HepG2 (cell line): ENCODE measurements at regions not wholly inside any gene's neighbourhood (a gene's known extent, or its start where the extent isn't known, plus 50 kb on each side); places are given as distances from the start of the nearest gene placed in this dataset.

Experiments
- ATAC-seq: fragments of 200-7000 bp; cut with Tn5 transposase; 3 replicates; pipeline ENCODE4 v1.9.1; 2020; ENCODE audit warnings: mild to moderate bottlenecking, moderate library complexity
- BruUV-seq: library from RNA; stranded (reverse); fragments of 400-500 nt; replicated peaks from 2 replicates; lab custom pipeline; 2021; lab: Mats Ljungman, UMichigan
- CTCF ChIA-PET: fragments of 300-600 bp; formaldehyde crosslinking; extraction: SDS; loops from one replicate; lab custom pipeline; 2021; ENCODE audit warnings: low total read pairs, inconsistent platforms, low intra/inter-chr PET ratio; lab: Yijun Ruan, JAX
- POLR2A ChIA-PET: fragments of 350-600 bp; sonication (Branson Sonifier 250); formaldehyde crosslinking; loops from one replicate; lab custom pipeline; 2020; ENCODE audit warnings: antibody characterized with exemption, inconsistent platforms; lab: Yijun Ruan, JAX
- DNase-seq: peaks from one replicate; pipeline ENCODE4 v3.0.0-alpha.2; 2015; ENCODE audit warnings: low spot score
- FAIRE-seq: peaks from 3 replicates; lab custom pipeline; 2011; peaks lifted over from hg19 to GRCh38; lab: Jason Lieb, UNC
- H2AFZ ChIP-seq: one replicate; pipeline ENCODE4 v1.6.1; 2011; ENCODE audit warnings: low read length, inconsistent platforms
- H3K27ac ChIP-seq: fragments of 300-600 bp; 3 replicates; pipeline ENCODE4 v1.8.0; 2011; ENCODE audit warnings: mixed run types, mild to moderate bottlenecking, mixed read lengths, low read length, inconsistent platforms; ENCODE audit not compliant: insufficient read depth; ENCODE audit errors: extremely low read length
- H3K27me3 ChIP-seq, 2 experiments: fragments of 200-600 bp in 1 of 2; 2 replicates in 1 of 2; 3 replicates in 1 of 2; pipeline versions ENCODE4 v1.6.0 to v1.8.0; 2011; ENCODE audit warnings: low read length in 2 of 2, mild to moderate bottlenecking in 2 of 2, moderate library complexity in 2 of 2, inconsistent platforms in 1 of 2; ENCODE audit not compliant: insufficient read depth in 2 of 2, control insufficient read depth in 1 of 2
- H3K36me3 ChIP-seq, 2 experiments: fragments of 200-600 bp in 1 of 2; replicated peaks in 1 of 2; 2 replicates in 1 of 2; 3 replicates in 1 of 2; pipeline versions ENCODE4 v1.5.1 to v1.8.0; 2011; ENCODE audit warnings: low read length in 2 of 2, inconsistent platforms in 1 of 2; ENCODE audit not compliant: insufficient read depth in 2 of 2, control insufficient read depth in 1 of 2
- H3K4me1 ChIP-seq: 2 replicates; pipeline ENCODE4 v1.5.1; 2012; ENCODE audit warnings: low read length, inconsistent platforms; ENCODE audit not compliant: insufficient read depth
- H3K4me2 ChIP-seq: 2 replicates; pipeline ENCODE4 v1.6.0; 2011; ENCODE audit warnings: low read depth, low read length, inconsistent platforms
- H3K4me3 ChIP-seq, 3 experiments: fragments of 200-600 bp in 1 of 3; sonication (generic), shearing (Covaris generic) in 1 of 3; replicated peaks in 1 of 3; 2 replicates each; pipeline ENCODE4 v1.5.1; 2011 to 2016; ENCODE audit warnings: low read length in 3 of 3, inconsistent platforms in 2 of 3, low read depth in 2 of 3, mild to moderate bottlenecking in 2 of 3, control low read depth in 1 of 3, mixed read lengths in 1 of 3; ENCODE audit not compliant: insufficient read depth in 1 of 3
- H3K79me2 ChIP-seq: one replicate; pipeline ENCODE4 v1.6.1; 2011; ENCODE audit warnings: low read length, inconsistent platforms; ENCODE audit not compliant: insufficient read depth
- H3K9ac ChIP-seq: 2 replicates; pipeline ENCODE4 v1.6.0; 2011; ENCODE audit warnings: mild to moderate bottlenecking, low read depth, low read length, inconsistent platforms; ENCODE audit not compliant: insufficient read depth
- H3K9me3 ChIP-seq: 2 replicates; pipeline ENCODE4 v1.5.1; 2012; ENCODE audit warnings: mild to moderate bottlenecking, low read length
- H4K20me1 ChIP-seq: 2 replicates; pipeline ENCODE4 v1.6.0; 2011; ENCODE audit warnings: inconsistent platforms, mild to moderate bottlenecking, low read length, moderate library complexity; ENCODE audit not compliant: insufficient read depth
- CERS6 ChIP-seq: sonication (generic); formaldehyde crosslinking; IDR thresholded peaks from 2 replicates; pipeline ENCODE4 v1.5.0; 2020; ENCODE audit warnings: missing genetic modification reagents
- EEA1 ChIP-seq: sonication (generic); formaldehyde crosslinking; IDR thresholded peaks from 2 replicates; pipeline ENCODE4 v1.5.1; 2020; ENCODE audit warnings: mild to moderate bottlenecking, missing genetic modification reagents, borderline replicate concordance
- POGZ ChIP-seq: sonication (generic); formaldehyde crosslinking; IDR thresholded peaks from 2 replicates; pipeline ENCODE4 v1.4.0; 2020; ENCODE audit warnings: mild to moderate bottlenecking, missing genetic modification reagents
- ZMYM4 ChIP-seq: sonication (generic); formaldehyde crosslinking; IDR thresholded peaks from 2 replicates; pipeline ENCODE4 v1.8.1; 2023; ENCODE audit warnings: mild to moderate bottlenecking, missing genetic modification reagents
- WGBS: methylation state at CpG from one replicate; pipeline ENCODE4 v1.1.6; 2017; ENCODE audit warnings: low lambda C conversion rate; 5-methylcytosine and 5-hydroxymethylcytosine counted together
- in situ Hi-C: cut with HindIII; loops from 2 replicates; pipeline ENCODE4 v1.10.0; 2017; ENCODE audit warnings: low pct_unique_long_range_greater_than_20kb; ENCODE audit not compliant: extremely low pct_ligation_motif_present
- intact Hi-C: fragments of 100-400 bp; cut with micrococcal nuclease; formaldehyde crosslinking; loops from one replicate; pipeline ENCODE4 v1.10.0; 2022; ENCODE audit not compliant: unreplicated experiment

DNA sequence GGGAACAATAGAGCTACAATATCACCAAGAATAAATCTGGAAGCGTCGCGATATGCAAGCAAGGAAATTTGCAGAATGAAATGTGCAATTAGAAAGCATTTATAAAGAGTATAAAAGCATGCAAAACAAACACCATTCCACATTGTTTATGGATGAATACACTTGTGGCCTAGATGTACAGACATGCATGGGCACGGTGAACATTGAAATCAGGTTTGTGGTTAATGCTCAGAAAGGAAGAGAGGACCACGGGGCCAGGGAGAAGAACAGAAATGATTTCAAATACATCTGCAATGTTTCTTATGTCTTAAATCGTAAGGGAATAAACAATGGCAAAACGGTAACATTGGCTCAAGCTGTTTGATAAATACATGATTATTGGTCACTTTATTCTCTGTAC is 235.9 kb downstream of the FOXL1 start:
- intact Hi-C loops (no loop called here), in situ Hi-C loops (no loop called here)
- no peak overlapping the region for H3K9ac ChIP-seq
- no peaks in the 10 kb centered on the region for H3K36me3 ChIP-seq
- H2AFZ ChIP-seq = no peak overlapping the region
- BruUV-seq = no TSS peak
- H3K9me3 ChIP-seq = no peaks in the 10 kb centered on the region
- no peaks in the 10 kb centered on the region; the same call in 1 of the 2 replicates for H4K20me1 ChIP-seq
- FAIRE-seq = no peak
- ChIA-PET CTCF (no interaction called here), POLR2A (no interaction called here)
- no peaks in the 10 kb centered on the region for H3K4me1 ChIP-seq
- no peak overlapping the region for H3K4me3 ChIP-seq
- no peak for DNase-seq
- H3K27me3 ChIP-seq = peaks cover 2 to 37% of the 10 kb centered on the region in 2 experiments; a peak in 4 of 5 replicates
- 11% methylated on average over 7 of the region's 7 CpGs for WGBS
- TF ChIP-seq ZMYM4 (CRISPR knock-in tag) = no peak
- ATAC-seq = no peak
- no peak overlapping the region for H3K27ac ChIP-seq
- no peaks in the 10 kb centered on the region for H3K79me2 ChIP-seq
- no peak overlapping the region for H3K4me2 ChIP-seq

DNA sequence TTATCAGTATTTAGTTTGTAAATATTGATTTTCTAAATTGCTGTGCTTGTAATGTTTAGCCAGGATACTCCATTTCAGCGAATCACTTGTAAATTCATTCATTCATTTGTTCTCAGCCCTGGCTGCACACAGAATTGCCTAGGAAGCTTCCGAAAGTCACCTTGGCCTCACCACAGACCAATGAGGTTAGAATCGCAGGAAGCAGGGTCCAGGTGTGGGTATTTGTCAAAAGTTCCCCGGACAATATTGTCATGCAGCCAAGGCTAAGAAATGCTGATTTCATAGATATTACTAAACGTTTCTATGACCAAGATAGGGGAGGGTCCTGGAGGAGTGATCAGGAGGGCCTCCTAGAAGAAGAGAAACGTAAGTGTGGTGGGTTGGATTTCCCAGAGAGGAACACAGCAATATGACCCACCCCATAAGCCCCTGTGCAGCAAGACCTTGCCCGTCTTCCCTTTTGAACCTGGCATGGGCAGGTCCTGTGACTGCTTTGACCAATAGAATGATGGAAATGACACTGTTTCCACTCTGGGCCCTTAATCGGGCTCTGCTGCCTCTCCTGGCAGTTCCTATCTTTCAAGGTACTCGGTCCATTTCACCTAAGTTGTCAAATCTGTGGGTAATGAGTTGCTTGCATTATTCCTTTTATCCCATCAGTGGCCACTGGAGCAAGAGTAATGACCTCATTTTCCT is 238.7 kb downstream of the FOXL1 start:
- no peak overlapping the region for H3K9ac ChIP-seq
- in situ Hi-C loops (no loop called here), intact Hi-C loops (no loop called here)
- H3K9me3 ChIP-seq = no peaks in the 10 kb centered on the region
- H3K27ac ChIP-seq = no peak overlapping the region
- no peaks in the 10 kb centered on the region for H3K36me3 ChIP-seq
- no peaks in the 10 kb centered on the region; the same call in 1 of the 2 replicates for H4K20me1 ChIP-seq
- no peak overlapping the region for H3K4me3 ChIP-seq
- DNase-seq (no peak), FAIRE-seq (no peak), ATAC-seq (no peak)
- H3K79me2 ChIP-seq = no peaks in the 10 kb centered on the region
- 2% methylated on average over 8 of the region's 9 CpGs for WGBS
- no TSS peak for BruUV-seq
- TF ChIP-seq CERS6 (CRISPR knock-in tag) = no peak
- TF ChIP-seq EEA1 (CRISPR knock-in tag) = no peak
- TF ChIP-seq POGZ (CRISPR knock-in tag) = no peak
- H3K4me1 ChIP-seq = no peaks in the 10 kb centered on the region
- H2AFZ ChIP-seq = no peak overlapping the region
- H3K27me3 ChIP-seq = peaks cover 2 to 35% of the 10 kb centered on the region in 2 experiments; a peak in 4 of 5 replicates
- ChIA-PET POLR2A (no interaction called here), CTCF (no interaction called here)
- no peak overlapping the region for H3K4me2 ChIP-seq
